Fibroblast of upper back skin (primary cell): ENCODE measurements at regions not wholly inside any gene's neighbourhood (a gene's known extent, or its start where the extent isn't known, plus 50 kb on each side); places are given as distances from the start of the nearest gene placed in this dataset.
A peak's percentile ranks its signal among the peaks of the same experiment; 100 is the strongest.
"Not testable (repeated sequence)": the region's sequence is repeated elsewhere in the genome, so short reads cannot be mapped to it uniquely, and the experiment has no call there.

ENCODE experiments used
- DNase-seq: peaks from one replicate; pipeline ENCODE4 v3.0.0-alpha.2; 2013

DNA sequence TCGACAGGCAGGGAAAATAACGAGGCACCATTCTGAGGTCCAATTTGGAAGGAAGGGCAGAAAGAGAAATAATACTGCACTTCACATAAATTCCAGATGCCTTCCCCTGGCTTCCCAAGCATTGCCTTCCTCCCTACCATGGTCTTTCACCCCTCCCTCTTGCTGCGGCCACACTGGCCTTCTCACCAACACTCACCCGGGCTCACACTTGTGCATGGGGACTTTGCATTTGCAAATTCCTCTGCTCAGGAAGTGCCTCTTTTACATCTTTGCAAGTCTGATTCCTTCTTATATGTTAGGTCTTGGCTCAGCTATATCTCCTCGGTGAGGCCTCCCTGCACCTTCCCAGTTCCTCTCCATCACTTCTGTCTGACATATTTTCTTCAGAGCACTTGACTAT lies 199.4 kb downstream of the CHIC2 start:
- no peak for DNase-seq

DNA sequence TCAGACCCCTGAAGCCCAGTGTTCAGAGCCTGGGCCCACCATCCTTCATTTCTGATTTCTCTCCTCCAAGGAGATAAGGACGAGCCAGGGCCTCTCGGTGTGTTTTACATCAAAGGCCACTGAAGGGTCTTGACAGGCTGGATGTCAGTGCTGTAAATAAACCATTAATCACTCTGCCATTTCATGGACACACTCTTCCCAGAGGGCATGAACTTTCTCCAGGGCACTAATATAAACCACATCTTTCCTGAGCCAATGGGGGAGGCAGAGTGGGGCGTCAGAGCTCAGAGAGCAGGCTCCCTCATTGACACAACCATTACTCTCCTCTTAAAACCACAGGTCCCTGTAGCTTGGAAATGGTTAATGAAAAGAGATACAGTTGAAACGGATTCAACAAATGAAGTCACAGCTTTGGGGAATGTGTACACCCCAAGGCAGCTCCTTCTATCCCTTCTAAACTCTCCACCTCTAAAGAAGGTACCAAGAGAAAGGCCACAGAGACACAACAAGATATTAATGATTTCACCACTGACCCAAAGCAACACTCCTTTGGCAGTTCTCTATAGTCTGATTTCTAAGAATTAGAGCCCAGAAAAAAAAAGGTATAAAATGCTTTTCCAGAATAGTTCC lies 200.6 kb downstream of the CHIC2 start:
- DNase-seq: peak; percentile 53

DNA sequence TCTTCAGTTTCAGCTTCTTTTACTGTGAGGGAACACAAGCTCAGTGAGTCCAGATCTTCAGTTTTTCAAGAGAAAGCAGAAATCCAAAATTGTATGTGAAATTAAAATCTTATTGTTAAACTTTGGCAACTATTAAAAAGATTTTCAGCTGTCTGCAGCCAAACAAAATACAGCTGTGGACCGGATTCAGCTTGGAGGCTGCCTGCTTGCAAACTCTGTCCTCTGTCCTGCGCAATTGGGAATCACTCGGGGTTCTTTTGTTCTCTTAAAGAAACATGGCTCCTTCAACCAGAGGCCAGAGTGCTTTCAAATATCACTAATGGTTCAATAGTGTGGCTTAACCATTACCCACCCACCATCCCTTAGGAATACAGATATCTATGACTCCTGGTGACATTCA lies 201.2 kb downstream of the CHIC2 start:
- DNase-seq: peak; percentile 48

DNA sequence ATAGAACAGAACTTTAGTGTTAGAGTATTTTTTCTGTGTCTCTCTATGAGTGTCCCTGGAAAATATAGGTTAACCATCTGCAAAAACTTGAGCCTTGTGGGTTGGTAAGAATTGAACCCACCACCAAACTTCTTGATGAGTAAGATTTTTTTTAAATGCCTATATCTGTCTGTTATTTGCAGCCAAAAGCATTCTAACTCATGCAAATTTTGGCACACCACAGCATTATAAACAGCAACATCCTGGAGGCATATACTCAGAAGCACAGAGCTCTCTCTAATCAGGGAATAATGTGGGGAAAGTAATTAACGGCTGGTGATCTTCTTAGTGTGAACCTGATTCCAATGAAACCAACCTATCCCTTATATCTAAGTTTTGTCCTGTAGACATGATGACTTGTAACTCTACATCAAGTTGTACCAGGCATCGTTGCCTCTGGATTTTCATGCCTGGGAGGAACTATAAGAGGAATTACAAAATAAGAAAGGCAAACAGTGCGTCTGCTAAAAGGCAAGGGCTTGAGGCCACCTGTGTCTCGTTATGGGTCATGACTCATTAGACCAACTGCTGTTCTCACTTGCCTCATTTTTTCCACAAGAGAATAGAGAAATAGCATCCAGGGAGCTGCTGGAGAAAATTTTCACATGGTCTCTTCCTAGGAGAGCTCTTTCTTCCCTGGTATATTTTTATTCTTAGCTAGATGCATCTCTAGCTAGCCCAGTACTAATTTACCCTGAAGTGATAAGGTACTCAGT lies 202.4 kb downstream of the CHIC2 start:
- peak; percentile 96 for DNase-seq

DNA sequence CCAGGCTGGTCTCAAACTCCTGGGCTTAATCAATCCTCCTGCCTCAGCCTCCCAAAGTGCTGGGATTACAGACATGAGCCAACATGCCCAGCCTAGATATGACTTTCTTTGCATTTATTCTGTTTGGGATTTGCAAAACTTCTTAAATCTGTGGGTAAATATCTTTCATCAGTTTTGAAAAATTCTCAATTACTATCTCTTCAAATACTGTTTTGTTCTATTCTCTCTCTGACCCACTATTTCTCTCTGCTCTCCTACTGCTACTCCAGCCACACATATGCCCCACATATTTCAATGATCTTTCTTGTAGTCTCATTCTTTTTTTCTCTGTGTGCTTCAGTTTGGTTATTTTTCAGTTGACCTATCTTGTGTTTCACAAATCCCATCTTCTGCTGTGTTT lies 205.1 kb downstream of the CHIC2 start:
- no peak for DNase-seq

DNA sequence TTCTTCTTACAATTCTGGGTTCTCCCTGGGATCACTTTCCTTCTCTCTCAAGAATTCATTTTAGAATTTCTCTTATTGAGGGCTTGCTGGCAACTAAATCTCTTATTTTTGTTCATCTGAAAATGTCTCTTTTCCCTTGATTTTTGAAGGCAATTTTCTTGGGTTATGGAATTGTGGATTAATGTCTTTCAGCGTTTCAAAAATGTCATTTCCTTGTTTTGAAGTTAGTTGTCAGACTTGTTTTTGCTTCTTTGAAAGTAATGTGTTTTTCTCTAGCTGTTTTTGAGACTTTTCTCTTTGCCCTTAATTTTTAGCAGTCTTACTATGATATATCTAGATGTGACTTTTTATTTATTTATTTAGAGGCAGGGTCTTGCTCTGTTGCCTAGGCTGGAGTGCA lies 205.7 kb downstream of the CHIC2 start:
- DNase-seq: no peak

DNA sequence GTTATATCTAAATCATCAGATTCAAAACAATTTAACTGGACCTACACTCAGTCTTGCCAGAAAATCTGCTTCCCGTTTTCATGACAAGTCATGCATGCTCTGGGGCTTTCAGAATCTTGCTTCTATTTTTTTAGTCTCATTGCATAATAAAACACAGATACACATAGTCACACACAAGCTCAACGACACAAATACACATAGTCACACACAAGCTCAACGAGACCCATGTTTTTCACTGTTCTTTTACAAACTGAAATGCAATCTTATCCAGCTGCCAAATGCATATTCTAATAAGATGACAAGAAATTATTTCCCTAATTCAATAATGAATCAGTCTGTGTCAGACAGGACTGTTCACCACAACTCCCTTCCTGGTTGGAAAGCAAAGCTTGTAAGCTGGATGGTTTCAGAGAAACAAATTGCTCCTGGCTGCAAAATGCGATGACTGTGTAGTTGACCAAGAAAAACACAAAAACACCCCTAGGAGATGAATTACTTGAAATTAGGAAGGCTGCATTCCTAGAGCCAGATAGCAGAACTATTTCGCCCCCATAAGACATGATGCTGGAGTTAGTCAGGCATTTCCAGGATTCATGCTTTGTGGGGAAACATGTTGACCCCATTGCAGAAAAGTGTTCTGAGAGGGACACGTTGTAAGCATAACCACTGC lies 208.7 kb downstream of the CHIC2 start:
- peak; percentile 96 for DNase-seq

DNA sequence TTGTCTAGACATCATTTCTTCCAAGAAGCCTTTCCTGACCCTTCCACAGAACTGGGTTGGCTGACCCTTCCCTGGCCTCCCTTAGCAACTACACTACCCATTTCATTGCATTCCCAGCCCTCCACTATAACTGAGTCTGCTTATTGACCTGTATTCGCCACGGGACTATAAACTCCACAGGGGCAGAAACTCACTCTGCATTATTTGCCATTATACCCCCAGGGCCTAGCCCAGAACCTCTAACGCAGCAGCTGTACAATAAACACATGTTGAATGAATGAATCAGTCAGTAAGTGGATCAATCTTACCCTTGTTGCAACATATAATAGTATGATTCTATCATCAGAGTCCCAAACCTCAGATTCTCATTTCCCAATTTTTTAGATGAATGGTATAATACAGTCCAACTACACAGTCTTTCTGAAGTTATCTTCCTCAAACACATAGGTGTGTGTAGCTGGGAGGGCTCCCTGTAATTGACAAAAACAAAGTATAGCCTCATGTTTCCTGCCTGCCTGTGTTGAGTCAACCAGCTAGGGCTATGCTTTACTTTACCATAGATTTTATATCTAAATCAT lies 209.3 kb downstream of the CHIC2 start:
- peak; percentile 86 for DNase-seq

DNA sequence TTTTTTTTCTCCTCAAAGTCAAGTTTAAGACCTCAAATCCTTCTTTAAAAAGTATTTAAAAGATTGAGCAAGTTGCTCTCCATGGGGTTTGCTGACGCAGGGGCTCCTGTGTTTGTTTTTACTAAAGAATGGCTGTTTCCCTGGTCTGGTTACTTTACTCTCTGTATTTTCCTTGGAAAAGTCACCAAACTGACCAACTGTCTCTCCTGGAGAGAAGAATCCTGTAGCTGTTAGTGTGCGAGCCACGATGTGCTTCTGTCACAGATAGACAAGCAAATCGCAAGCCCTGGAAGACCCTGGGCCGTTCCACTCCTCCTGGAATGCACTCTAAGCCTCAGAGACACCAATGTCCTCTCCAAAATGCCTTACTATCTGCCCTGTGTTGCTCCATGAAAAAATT lies 212.1 kb downstream of the CHIC2 start:
- peak; percentile 76 for DNase-seq

DNA sequence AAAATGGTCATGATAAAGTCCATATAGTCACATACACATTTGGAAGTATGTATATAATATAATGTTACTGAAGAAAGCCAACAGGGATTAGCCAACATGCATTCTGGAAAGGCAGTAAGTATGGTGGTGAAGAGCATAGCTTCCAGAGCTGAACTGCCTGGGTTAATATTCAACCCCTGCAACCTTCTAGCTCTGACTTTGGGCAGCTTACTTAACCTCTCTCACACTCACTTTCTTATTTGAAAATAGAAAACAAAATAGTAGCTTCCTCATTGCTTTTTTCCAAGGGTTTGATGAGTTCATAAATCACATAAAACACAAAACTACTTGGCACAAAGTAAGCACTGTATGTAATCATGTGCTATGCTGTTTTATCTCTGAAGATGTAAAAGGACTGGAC lies 216.4 kb downstream of the CHIC2 start:
- no peak for DNase-seq

DNA sequence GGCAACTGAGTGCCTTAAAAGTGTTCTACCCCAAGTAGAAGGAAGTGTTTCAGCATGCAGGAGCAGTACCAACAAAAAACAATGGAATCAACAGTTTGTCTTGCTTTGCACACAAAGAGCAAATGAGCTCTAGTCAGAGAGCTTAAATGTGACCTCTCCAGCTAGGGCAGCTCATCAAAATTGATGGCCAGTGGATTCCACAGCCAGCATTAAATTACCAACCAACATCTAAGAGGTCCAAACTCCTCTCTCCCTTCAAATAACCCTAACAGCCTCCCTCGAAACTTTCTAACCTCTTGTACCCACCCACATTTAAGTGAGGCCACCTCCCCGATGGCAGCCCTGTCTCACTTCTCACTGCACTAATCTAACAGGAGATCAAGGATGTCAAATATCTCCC lies 219.9 kb downstream of the CHIC2 start:
- no peak for DNase-seq

DNA sequence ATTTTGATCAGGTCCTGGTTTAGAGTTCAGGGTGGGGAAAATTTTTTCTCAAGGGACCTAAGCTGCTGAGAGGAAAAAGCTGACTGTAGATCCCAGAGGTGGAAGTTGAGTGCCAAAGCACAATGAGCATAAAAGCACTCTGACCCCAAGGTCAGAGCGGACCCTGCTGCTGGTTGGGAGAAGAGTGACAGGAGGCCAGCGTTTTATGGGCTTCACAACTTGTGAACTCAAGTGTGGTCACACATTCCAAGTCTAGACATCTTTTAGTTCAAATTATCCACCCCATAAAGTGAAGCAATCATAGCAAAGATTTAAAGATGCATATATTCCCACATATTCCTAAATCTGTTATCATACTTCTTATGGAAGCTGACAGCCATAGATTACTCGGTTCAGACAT lies 220.3 kb downstream of the CHIC2 start:
- no peak for DNase-seq

DNA sequence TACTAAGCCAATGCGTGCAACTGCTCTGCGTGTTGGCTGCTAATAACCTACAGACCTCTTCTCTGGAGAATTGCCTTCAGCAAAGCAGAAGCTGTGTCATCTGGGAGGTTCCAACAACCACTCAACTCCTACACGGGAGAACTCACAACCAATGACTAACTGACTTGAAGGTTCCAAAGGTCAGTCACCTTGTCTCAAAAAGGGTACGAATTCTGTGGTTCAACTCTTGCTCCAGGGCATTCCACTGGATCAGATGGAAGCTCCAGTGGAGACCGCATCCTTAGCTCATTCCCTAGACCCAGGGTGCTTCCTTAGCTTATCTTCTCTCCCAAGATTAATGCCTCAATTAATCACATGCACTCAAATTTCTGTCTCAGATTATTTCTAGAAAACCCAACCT lies 222.7 kb downstream of the CHIC2 start:
- no peak for DNase-seq

DNA sequence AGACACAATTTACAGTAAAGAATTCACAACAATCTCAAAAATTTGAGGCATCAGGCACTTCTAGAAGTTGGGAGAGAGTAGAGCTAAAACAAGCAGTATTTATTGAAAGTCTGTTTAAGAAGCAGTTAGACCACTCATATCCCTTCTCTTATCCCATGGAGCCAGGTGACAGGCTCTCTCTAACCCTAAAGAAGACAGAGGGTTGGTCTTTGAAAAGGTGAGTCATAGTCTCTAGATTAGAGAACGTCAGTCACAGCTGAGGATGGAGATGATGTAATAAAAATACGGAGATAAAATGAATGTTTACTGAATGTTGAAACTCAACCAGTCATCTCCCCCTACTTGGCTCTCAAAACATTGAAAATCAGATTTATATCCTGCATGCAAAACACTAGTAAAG lies 223.8 kb downstream of the CHIC2 start:
- no peak for DNase-seq

DNA sequence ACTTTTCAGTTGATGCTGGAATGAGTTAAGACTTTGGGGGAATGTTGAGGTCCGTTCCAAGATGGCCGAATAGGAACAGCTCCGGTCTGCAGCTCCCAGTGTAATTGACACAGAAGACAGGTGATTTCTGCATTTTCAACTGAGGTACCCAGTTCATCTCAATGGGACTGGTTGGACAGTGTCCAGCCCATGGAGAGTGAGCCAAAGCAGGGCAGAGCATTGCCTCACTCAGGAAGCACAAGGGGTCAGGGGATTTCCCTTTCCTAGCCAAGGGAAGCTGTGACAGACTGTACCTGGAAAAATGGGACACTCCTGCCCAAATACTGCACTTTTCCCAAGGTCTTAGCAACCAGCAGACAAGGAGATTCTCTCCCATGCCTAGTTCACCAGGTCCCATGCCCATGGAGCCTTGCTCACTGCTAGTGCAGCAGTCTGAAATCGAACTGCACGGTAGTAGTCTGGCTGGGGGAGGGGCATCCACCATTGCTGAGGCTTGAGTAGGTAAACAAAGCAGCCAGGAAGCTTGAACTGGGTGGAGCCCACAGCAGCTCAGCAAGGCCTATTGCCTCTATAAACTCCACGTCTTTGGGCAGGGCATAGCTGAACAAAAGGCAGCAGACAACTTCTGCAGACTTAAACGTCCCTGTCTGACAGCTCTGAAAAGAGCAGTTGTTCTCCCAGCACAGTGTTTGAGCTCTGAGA lies 231.0 kb downstream of the CHIC2 start:
- not testable (repeated sequence) for DNase-seq

DNA sequence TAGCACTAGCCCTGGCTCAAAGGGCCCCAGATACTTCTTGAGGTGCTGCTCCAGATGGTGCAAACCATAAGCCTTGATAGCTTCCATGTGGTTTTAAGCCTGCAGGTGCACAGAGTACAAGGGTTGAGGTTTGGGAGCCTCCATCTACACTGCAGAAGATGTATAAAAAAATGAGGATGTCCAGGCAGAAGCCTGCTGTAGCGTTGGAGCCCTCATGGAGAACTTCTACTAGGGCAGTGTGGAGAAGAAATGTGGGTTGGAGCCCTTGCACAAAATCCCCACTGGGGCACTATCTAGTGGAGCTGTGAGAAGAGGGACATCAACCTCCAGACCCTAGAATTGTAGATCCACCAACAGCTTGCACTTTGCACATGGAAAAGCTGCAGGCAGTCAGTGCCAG lies 231.9 kb downstream of the CHIC2 start:
- DNase-seq: no peak

DNA sequence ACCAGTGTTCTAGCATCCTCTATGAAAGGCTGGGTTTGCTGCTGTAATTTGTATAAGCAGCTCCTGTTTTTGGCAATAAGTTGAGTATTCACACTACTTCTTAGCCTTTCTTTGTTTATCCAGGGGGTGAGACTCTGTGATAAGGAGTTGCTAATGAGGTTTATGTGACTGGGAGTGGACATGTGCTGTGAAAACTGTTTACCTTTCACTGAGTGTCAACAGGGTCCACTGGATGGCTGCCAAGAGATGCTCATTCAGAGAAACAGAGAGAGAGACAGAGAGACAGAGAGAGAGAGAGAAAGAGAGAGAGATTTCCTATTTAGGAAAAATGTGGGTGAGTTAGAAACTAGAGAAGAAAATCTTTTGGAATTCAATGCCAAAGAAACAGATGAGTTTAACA lies 233.9 kb downstream of the CHIC2 start:
- no peak for DNase-seq

DNA sequence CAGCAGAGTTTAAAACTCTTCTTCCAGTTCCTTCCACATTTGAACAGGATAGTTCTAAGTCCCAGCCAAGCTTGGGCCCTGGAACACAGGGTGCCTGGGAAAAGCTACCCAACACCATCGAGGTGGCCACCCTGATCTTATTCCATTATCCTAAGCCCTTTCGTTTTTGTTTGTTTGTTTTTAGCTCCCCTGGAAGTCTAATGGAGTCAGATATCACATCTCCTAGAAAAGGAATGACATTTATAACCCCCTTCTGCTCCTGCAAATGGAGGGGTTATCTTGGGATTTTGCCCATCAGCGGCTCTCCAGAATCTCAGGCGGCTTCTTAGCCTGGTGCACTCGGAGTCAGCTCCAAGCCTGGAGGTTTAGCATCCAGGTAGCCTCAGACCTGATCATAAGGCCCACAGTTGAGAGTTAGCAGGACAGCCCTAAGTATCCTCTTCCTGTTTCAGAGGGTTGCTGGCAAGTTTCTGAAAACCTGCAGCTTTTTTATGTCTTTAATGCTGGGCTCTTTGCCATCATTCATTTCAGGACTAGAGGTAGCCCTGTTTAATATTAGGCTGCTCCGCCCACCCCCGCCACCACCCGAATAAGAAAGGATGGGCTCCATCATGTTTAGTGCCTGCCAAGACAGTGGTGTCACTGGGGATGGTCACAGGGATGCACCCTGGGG lies 230.0 kb upstream of the LNX1 start:
- no peak for DNase-seq

DNA sequence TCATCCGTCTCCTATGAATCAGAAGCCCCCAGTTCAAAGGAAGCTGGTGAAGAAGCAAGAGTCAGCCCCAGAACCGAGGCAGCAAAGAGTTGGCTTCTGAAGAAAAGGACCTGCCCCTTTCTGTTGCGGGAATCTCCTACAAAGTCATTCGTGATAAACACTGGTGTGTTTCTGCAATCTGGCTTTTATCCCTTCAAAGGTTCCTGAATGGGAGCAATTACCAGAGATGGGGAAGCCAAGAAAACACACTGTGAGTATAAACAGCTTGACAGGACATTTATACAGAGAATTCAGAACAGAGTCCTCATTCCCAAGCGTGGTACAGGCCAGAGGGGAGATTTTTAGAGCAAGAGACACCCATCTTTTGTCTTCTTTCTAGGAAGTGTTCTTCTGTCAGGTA lies 226.8 kb upstream of the LNX1 start:
- peak; percentile 16 for DNase-seq

DNA sequence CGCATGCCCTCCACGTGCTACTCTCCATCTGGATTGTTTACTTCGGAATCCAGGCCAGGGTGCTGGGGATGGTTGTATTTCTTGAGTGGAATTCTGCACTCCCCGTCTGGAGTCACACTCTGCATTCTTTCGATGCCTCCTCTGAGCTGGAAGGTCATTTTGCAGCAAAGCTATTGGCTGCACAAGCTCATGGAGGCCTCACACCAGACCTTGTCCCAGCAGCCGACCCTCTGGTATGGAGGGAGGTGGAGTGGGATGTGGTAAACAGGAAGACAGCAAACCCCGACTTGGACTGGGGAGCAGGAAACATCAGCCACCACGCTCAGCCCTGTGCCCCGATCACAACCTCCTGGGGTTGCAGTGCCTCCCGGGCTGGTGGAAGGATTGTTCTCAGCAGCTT lies 225.3 kb upstream of the LNX1 start:
- DNase-seq: peak; percentile 41

DNA sequence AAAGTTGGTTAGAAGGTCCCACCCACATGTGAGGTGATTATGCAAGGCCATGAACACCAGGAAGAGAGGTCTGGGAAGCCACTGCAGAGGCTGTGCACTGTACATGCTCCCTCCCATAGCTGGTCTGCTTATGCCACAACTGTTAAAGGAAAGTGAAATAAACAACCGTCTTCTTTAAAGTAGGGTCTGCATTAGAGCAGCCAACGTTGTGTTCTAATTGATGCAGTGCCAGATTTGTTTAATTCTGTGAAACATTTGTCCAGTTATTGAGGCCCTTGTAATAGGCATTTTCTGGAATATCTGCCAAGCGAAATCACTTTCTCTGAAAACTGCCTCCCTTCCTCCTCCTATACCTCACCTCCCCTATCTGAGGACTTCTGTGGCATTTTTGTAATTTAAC lies 224.0 kb upstream of the LNX1 start:
- DNase-seq: no peak

DNA sequence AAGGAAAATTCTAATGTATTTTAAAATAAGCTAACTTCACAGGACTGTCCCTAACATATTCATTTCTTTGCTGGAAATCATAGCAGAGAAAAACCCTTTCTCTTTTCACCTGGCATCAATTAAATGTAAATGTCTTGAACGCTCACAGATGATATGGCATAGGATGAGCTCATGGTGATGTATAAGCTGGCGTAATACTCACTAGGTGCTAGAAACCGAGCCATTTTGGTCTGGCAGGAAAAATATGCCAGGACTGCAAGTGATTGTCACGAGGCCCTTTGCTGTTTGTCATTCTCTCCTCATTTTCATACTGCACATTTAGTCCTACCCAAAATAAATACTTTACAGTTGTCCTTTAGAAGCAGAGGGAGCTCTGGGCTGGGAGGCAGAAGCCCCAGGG lies 222.7 kb upstream of the LNX1 start:
- DNase-seq: peak; percentile 37

DNA sequence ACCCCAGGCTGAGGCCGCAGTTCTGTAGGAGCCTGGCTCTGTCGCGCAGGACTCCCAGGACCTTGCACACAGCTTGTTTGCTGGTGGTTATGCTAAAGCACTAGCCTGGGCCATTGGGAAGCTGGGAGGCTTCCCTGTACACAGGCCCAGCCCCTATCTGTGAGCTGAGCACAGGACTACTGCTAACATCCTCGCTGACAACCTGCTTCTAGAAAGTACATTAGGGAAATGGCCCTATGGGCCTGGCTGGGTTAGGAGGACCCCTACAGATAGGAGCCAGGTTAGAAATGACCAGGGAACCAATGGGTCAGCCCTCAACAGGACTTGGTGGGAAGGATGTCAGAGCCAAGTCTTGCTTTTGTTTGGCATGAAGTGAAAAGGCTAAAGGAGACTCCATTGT lies 219.4 kb upstream of the LNX1 start:
- DNase-seq: no peak
